ENCODE measurements at regions not wholly inside any gene's neighbourhood (a gene's known extent, or its start where the extent isn't known, plus 50 kb on each side); places are given as distances from the start of the nearest gene placed in this dataset.

GRCh38 chr15:38842226-38842625 is 277.6 kb upstream of the RASGRP1 start:
- TF ChIP-seq, protein P1, sequence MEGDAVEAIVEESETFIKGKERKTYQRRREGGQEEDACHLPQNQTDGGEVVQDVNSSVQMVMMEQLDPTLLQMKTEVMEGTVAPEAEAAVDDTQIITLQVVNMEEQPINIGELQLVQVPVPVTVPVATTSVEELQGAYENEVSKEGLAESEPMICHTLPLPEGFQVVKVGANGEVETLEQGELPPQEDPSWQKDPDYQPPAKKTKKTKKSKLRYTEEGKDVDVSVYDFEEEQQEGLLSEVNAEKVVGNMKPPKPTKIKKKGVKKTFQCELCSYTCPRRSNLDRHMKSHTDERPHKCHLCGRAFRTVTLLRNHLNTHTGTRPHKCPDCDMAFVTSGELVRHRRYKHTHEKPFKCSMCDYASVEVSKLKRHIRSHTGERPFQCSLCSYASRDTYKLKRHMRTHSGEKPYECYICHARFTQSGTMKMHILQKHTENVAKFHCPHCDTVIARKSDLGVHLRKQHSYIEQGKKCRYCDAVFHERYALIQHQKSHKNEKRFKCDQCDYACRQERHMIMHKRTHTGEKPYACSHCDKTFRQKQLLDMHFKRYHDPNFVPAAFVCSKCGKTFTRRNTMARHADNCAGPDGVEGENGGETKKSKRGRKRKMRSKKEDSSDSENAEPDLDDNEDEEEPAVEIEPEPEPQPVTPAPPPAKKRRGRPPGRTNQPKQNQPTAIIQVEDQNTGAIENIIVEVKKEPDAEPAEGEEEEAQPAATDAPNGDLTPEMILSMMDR (IDR thresholded peaks at IDR 0.05; ENCODE audit: insufficient read depth, low read length, poor library complexity, severe bottlenecking): no peak
- TF ChIP-seq EZH2phosphoT487 (conservative IDR thresholded peaks at IDR 0.05; ENCODE audit: low read length): no peak

All from SU-DHL-6 (cell line).